Trophoblast cell (in vitro differentiated cells and primary cell): ENCODE measurements at regions not wholly inside any gene's neighbourhood (a gene's known extent, or its start where the extent isn't known, plus 50 kb on each side); places are given as distances from the start of the nearest gene placed in this dataset.

Source experiments
- DNase-seq, 2 donors: peaks; one replicate each; pipeline ENCODE4 v3.0.0-alpha.2; 2016
- H2AFZ ChIP-seq: 2 replicates; pipeline ENCODE4 v1.6.1; 2013; ENCODE audit warnings: low read length, moderate library complexity, mild to moderate bottlenecking; ENCODE audit not compliant: insufficient read depth, poor library complexity
- H2AK5ac ChIP-seq: 2 replicates; pipeline ENCODE4 v1.6.1; 2013; ENCODE audit warnings: mild to moderate bottlenecking, low read length
- H2BK120ac ChIP-seq: 2 replicates; pipeline ENCODE4 v1.6.1; 2013; ENCODE audit warnings: low read length, mild to moderate bottlenecking, moderate library complexity; ENCODE audit not compliant: insufficient read depth, poor library complexity
- H2BK12ac ChIP-seq: 2 replicates; pipeline ENCODE4 v1.6.1; 2013; ENCODE audit warnings: mild to moderate bottlenecking, low read length, moderate library complexity
- H2BK5ac ChIP-seq: 2 replicates; pipeline ENCODE4 v1.6.1; 2013; ENCODE audit warnings: low read length, low read depth, moderate library complexity, mild to moderate bottlenecking; ENCODE audit not compliant: poor library complexity
- H3K14ac ChIP-seq: 2 replicates; pipeline ENCODE4 v1.6.1; 2013; ENCODE audit warnings: mild to moderate bottlenecking, low read length
- H3K18ac ChIP-seq: 2 replicates; pipeline ENCODE4 v1.6.1; 2013; ENCODE audit warnings: mild to moderate bottlenecking, low read length
- H3K23ac ChIP-seq: 2 replicates; pipeline ENCODE4 v1.6.1; 2013; ENCODE audit warnings: low read length
- H3K27ac ChIP-seq: 2 replicates; pipeline ENCODE4 v1.5.1; 2013; ENCODE audit warnings: low read depth, mild to moderate bottlenecking, inconsistent platforms, low read length, moderate library complexity
- H3K27me3 ChIP-seq: 2 replicates; pipeline ENCODE4 v1.6.1; 2013; ENCODE audit warnings: inconsistent platforms, mild to moderate bottlenecking, low read length, moderate library complexity; ENCODE audit not compliant: insufficient read depth
- H3K36me3 ChIP-seq, 2 experiments: 1 replicate in 1 of 2; 2 replicates in 1 of 2; pipeline ENCODE4 v1.6.1; 2013; ENCODE audit warnings: low read length in 2 of 2, mild to moderate bottlenecking in 2 of 2, moderate library complexity in 1 of 2; ENCODE audit not compliant: insufficient read depth in 2 of 2, control insufficient read depth in 1 of 2
- H3K4ac ChIP-seq: 2 replicates; pipeline ENCODE4 v1.6.1; 2013; ENCODE audit warnings: low read depth, mild to moderate bottlenecking, low read length, moderate library complexity
- H3K4me1 ChIP-seq, 2 experiments: 1 replicate in 1 of 2; 2 replicates in 1 of 2; pipeline ENCODE4 v1.6.1; 2013; ENCODE audit warnings: low read length in 2 of 2, mild to moderate bottlenecking in 2 of 2, moderate library complexity in 1 of 2; ENCODE audit not compliant: insufficient read depth in 2 of 2, control insufficient read depth in 1 of 2
- H3K4me2 ChIP-seq: 2 replicates; pipeline ENCODE4 v1.6.1; 2013; ENCODE audit warnings: inconsistent platforms, mild to moderate bottlenecking, low read length, moderate library complexity
- H3K4me3 ChIP-seq: 2 replicates; pipeline ENCODE4 v1.5.1; 2013; ENCODE audit warnings: mild to moderate bottlenecking, low read depth, low read length, inconsistent platforms
- H3K79me1 ChIP-seq: one replicate; pipeline ENCODE4 v1.6.1; 2013; ENCODE audit warnings: low read length
- H3K79me2 ChIP-seq: 2 replicates; pipeline ENCODE4 v1.6.1; 2013; ENCODE audit warnings: low read length, mild to moderate bottlenecking; ENCODE audit not compliant: control insufficient read depth, insufficient read depth, poor library complexity
- H3K9ac ChIP-seq: 2 replicates; pipeline ENCODE4 v1.6.1; 2013; ENCODE audit warnings: mild to moderate bottlenecking, low read length
- H3K9me3 ChIP-seq: 2 replicates; pipeline ENCODE4 v1.6.1; 2013; ENCODE audit warnings: low read depth, mild to moderate bottlenecking, control low read depth, inconsistent platforms, low read length; ENCODE audit not compliant: insufficient read depth
- H4K12ac ChIP-seq: 2 replicates; pipeline ENCODE4 v1.6.1; 2013; ENCODE audit warnings: low read depth, mild to moderate bottlenecking, low read length, moderate library complexity
- H4K8ac ChIP-seq: 2 replicates; pipeline ENCODE4 v1.6.1; 2013; ENCODE audit warnings: low read depth, mild to moderate bottlenecking, low read length, moderate library complexity
- H4K91ac ChIP-seq: one replicate; pipeline ENCODE4 v1.6.1; 2013; ENCODE audit warnings: low read depth, mild to moderate bottlenecking, low read length, moderate library complexity
- WGBS: extraction: QIAGEN DNeasy Blood & Tissue Kit; methylation state at CpG from one replicate; pipeline ENCODE4 v1.1.7; 2013; ENCODE audit warnings: missing lambda C conversion rate; ENCODE audit not compliant: insufficient read length, insufficient coverage; ENCODE audit errors: extremely low coverage; 5-methylcytosine and 5-hydroxymethylcytosine counted together

DNA sequence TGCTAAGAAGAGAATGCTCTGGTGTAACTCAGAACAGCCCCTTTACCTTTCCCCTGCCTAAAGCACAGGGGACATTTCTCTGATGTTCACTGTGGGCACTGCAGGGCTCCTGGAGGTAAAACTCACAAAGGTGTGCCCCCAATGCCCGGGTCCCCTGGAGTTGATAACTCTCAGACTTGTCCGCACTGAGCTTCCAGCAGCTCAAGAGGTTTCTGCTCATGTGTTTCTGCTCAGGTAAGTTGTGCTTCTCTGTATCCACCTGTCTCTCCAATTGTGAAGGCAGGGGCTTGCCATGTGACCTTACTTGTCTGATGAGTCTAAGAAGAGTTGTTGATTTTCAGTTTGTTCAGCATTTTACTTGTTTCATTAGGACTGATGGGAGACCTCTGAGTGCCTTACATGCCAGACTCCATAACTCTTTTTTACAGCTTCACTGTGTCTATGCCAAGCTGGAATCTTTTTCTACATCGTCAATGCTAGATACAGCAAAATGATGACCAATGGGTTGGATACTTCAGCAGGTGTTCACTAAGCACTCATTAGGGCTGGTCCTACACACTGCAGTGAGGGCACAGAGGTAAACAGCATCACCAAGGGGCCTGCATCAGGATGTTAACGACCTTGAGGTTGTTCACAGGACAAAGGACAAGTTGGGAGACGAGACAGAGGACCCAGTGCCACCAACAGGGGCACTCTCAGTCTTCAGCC is 56.4 kb downstream of the MRPL36 start:
- Histone ChIP-seq H2BK120ac (no peak overlapping the region), H3K4me3 (no peak overlapping the region), H4K91ac (no peak overlapping the region), H2AK5ac (no peak overlapping the region), H4K12ac (no peak overlapping the region), H3K36me3 (no peaks in the 10 kb centered on the region), H3K4me1 (no peaks in the 10 kb centered on the region), H3K27me3 (no peaks in the 10 kb centered on the region), H3K79me2 (no peaks in the 10 kb centered on the region), H3K79me1 (no peaks in the 10 kb centered on the region), H3K27ac (no peak overlapping the region), H2BK12ac (no peak overlapping the region), H3K9me3 (peaks cover 2% of the 10 kb centered on the region), H3K14ac (no peak overlapping the region), H3K9ac (no peak overlapping the region), H3K18ac (no peak overlapping the region), H4K8ac (no peak overlapping the region), H2AFZ (no peak overlapping the region), H3K4ac (no peak overlapping the region), H2BK5ac (no peak overlapping the region), H3K23ac (no peak overlapping the region), H3K4me2 (no peak overlapping the region)
- DNase-seq, result no peak
- no CpG with 5 or more reads among the region's 5 CpGs for WGBS

DNA sequence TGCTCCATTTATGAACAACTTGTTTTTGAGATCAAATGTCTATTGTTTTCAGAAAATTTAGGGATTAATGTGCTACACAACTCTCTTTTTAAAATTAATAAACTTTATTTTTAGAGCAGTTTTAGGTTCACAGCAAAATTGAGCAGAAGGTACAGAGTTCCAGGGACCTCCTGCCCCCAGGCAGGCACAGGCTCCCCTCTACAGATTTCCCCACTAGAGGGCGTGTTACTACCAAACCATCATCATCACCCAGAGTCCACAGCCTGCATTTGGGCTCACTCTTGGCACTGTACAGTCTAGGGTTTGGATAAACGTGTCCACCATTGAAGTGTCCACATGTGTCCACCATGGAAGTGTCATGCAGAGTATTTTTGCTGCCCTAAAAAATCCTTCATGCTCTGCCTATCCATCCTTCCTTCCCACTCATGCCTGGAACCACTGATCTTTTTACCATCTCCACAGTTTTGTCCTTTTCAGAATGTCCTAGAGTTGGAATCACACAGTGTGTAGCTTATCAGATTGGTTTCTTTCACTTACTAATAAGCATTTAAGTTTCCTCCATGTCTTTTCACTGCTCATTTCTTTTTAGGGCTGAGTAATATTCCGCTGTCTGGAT is 61.7 kb downstream of the MRPL36 start:
- DNase-seq, result peak in 1 of 2 donors; percentile 47
- Histone ChIP-seq H2AK5ac (no peak overlapping the region), H3K14ac (no peak overlapping the region), H3K4me1 (no peaks in the 10 kb centered on the region), H3K9ac (no peak overlapping the region), H4K8ac (no peak overlapping the region), H3K4me3 (no peak overlapping the region), H3K36me3 (no peaks in the 10 kb centered on the region), H3K23ac (no peak overlapping the region), H3K27ac (no peak overlapping the region), H2BK5ac (no peak overlapping the region), H2BK12ac (no peak overlapping the region), H2BK120ac (no peak overlapping the region), H3K9me3 (peaks cover 5% of the 10 kb centered on the region), H3K4ac (no peak overlapping the region), H4K91ac (no peak overlapping the region), H3K4me2 (no peak overlapping the region), H3K79me2 (no peaks in the 10 kb centered on the region), H3K27me3 (no peaks in the 10 kb centered on the region), H3K18ac (no peak overlapping the region), H4K12ac (no peak overlapping the region), H2AFZ (no peak overlapping the region), H3K79me1 (no peaks in the 10 kb centered on the region)
- WGBS, result no CpG with 5 or more reads among the region's 3 CpGs

DNA sequence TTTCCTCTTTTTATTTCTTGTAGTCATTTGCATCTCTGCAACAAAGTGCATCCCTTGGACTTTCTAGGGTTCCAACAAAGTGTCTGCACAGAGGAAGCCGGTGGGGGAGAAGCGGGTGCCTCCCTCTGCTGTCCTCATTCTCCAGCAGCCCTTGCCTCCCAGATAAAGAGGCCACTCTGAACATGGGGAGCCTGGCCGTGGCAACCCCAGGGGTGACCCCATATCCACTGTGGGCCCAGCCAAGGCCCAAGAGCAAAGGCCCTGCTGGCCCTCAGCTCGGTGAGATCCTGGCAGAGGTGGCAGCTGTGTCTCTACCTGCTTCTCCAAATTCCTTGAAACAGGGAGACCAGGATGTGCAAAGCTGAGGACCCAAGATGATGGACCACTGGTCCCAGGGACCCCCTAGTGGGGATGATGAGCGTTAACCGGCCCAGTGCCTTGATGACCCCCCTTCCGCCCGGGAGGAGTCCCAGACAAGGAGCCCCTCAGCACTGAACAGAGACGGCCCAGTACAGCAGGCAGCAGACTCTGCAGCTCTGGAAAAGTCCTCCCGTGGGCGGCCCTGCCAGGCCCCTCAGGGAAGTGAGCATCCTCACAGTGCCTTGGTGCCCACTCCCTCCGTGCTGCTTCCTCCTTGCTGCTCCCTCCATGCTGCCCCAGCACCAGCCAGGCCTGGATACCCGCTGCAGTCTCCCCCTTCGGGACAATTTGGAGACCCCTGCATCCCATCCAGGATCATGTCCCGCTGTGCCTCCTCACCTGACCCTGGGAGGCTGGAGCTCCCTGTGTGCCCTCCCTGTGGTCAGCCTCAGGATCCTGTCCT is 62.5 kb downstream of the MRPL36 start:
- H4K8ac ChIP-seq, result no peak overlapping the region
- H3K9me3 ChIP-seq, result peaks cover 5% of the 10 kb centered on the region
- no peak overlapping the region for H2AK5ac ChIP-seq
- no peak overlapping the region for H3K14ac ChIP-seq
- no peak overlapping the region for H2BK5ac ChIP-seq
- H3K27ac ChIP-seq, result no peak overlapping the region
- no peak overlapping the region for H2BK12ac ChIP-seq
- H2AFZ ChIP-seq, result no peak overlapping the region
- no peak overlapping the region for H4K12ac ChIP-seq
- H2BK120ac ChIP-seq, result no peak overlapping the region
- no peak overlapping the region for H3K9ac ChIP-seq
- WGBS, result no CpG with 5 or more reads among the region's 15 CpGs
- DNase-seq, result no peak
- H3K79me1 ChIP-seq, result no peaks in the 10 kb centered on the region
- no peak overlapping the region for H4K91ac ChIP-seq
- H3K18ac ChIP-seq, result no peak overlapping the region
- H3K27me3 ChIP-seq, result no peaks in the 10 kb centered on the region
- H3K4me1 ChIP-seq, result no peaks in the 10 kb centered on the region
- H3K4ac ChIP-seq, result no peak overlapping the region
- H3K79me2 ChIP-seq, result no peaks in the 10 kb centered on the region
- no peak overlapping the region for H3K4me3 ChIP-seq
- H3K36me3 ChIP-seq, result no peaks in the 10 kb centered on the region
- no peak overlapping the region for H3K23ac ChIP-seq
- H3K4me2 ChIP-seq, result no peak overlapping the region

DNA sequence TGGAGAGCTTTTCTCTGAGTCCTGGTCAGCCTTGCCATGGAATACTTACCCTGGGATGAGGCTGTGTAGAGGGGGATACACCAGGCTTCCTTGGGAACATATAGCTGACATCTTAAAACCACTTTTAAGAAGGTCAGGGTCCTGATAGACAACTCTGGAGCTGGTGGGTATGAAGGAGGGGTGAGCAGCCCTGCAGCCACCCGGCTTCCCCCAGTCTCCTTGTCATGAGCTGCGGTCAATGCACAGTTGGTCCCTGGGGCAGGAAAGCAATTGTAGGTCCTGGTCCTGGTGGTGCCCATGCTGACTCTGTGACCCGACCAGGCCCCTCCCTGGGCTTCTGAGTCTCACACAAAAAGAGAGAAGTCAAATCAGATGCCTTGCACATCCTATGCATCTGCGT is 63.6 kb downstream of the MRPL36 start:
- DNase-seq, result no peak
- H3K9me3 ChIP-seq, result peaks cover 5% of the 10 kb centered on the region
- no peak overlapping the region for H2BK5ac ChIP-seq
- no peak overlapping the region for H4K91ac ChIP-seq
- H4K8ac ChIP-seq, result no peak overlapping the region
- no peaks in the 10 kb centered on the region for H3K4me1 ChIP-seq
- no peak overlapping the region for H4K12ac ChIP-seq
- no CpG with 5 or more reads among the region's 4 CpGs for WGBS
- H2AK5ac ChIP-seq, result no peak overlapping the region
- H3K4ac ChIP-seq, result no peak overlapping the region
- no peak overlapping the region for H3K27ac ChIP-seq
- no peak overlapping the region for H3K14ac ChIP-seq
- H3K79me1 ChIP-seq, result no peaks in the 10 kb centered on the region
- H3K18ac ChIP-seq, result no peak overlapping the region
- no peaks in the 10 kb centered on the region for H3K79me2 ChIP-seq
- H3K23ac ChIP-seq, result no peak overlapping the region
- H3K4me2 ChIP-seq, result no peak overlapping the region
- no peaks in the 10 kb centered on the region for H3K36me3 ChIP-seq
- H2AFZ ChIP-seq, result no peak overlapping the region
- peak overlapping the region; percentile 12 for H3K9ac ChIP-seq
- no peak overlapping the region for H2BK120ac ChIP-seq
- no peak overlapping the region for H3K4me3 ChIP-seq
- no peaks in the 10 kb centered on the region for H3K27me3 ChIP-seq
- H2BK12ac ChIP-seq, result no peak overlapping the region
